GM12873 (cell line): ENCODE measurements at regions not wholly inside any gene's neighbourhood (a gene's known extent, or its start where the extent isn't known, plus 50 kb on each side); places are given as distances from the start of the nearest gene placed in this dataset.

Experiments
- CTCF ChIP-seq: IDR thresholded peaks from 2 replicates; pipeline ENCODE4 v1.5.1; 2012; ENCODE audit warnings: low read depth, mild to moderate bottlenecking, moderate library complexity, low read length, control low read depth; ENCODE audit not compliant: insufficient read depth; ENCODE audit errors: missing control alignments

DNA sequence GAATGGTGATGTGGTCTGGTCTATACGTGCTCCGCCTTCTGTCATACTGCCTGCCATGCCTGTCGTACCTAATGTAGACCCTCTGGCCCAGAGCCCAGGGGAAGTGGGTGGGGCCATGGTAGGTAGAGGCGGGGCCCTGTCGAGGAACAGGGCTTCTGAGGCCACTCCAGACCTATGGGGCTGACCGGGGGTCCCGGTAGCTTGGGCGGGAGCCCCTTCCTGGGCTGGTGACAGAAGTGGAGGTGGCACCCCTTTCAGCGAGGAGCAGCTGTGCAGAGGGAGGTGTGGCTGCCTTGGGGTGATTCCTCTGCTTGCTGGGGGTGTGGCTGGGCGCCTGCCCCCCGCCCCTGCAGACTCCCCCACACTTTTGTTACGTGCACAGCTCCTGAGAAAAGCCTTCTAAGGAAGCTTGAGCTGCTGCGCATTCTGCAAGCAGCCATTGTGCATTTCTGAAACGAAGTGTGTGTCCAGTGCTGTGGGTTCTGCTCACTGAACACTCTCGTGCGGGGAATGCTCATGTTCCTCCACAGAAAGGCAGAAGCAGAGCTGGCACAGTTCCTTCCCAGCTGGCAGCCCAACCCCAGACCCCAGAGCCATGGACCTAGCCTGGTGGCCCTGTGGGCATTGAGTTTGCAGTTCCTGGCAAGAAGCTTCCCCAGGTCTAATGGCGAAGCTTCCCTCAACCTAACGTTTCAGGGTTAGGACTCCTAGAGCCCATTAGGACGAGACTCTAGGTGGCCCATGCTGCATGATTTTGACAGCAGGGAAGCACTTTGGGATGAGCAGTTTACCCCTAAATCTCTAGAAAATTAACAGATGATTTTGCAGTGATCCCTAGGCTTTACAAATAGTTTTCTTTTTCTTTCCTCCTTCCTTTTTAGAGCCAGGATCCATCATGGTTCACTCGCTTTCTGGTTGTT lies 72.7 kb upstream of the HGFAC start:
- TF ChIP-seq CTCF, result no peak

DNA sequence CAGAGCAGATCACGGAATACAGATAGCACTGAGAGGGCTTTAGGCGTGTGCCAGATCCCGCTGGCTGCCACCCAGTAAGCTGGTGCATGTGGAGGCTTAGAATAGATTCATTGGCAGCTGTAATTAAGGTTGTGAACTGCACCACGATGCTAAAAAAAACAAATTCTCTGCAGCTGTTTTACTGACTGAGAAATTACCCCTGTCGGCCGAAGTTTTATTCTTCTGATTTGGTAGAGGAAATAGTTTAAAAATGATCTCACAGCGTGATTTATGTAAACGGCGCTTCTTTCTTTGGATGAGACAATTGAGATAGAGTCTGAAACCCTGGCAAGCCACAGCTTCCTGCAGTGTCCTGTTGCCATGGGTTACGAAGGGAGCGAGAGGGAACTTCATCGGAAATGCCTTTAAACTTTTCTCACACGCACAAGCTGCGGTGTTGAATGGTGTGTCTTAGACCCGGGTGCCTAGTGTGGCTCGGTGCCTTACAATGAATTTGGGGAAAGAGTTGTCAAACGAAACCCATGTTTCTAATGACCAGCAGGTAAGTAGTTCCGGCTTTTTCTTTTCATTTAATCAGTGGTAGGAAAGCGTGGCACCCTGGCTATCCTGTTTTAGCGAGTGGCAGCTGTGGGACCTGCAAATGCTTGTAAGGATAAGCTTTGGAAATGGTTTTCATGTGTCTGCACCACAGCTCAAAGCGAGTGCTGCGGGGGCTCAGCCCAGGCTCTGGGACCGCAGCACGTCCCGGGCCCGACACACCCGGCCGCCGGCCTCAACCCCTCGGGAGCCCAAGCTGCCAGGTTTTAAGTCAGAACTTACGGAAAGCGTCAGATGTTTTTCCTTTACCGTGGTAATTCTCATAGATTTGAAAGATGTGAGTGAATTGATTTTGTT lies 71.7 kb upstream of the HGFAC start:
- no peak for TF ChIP-seq CTCF

DNA sequence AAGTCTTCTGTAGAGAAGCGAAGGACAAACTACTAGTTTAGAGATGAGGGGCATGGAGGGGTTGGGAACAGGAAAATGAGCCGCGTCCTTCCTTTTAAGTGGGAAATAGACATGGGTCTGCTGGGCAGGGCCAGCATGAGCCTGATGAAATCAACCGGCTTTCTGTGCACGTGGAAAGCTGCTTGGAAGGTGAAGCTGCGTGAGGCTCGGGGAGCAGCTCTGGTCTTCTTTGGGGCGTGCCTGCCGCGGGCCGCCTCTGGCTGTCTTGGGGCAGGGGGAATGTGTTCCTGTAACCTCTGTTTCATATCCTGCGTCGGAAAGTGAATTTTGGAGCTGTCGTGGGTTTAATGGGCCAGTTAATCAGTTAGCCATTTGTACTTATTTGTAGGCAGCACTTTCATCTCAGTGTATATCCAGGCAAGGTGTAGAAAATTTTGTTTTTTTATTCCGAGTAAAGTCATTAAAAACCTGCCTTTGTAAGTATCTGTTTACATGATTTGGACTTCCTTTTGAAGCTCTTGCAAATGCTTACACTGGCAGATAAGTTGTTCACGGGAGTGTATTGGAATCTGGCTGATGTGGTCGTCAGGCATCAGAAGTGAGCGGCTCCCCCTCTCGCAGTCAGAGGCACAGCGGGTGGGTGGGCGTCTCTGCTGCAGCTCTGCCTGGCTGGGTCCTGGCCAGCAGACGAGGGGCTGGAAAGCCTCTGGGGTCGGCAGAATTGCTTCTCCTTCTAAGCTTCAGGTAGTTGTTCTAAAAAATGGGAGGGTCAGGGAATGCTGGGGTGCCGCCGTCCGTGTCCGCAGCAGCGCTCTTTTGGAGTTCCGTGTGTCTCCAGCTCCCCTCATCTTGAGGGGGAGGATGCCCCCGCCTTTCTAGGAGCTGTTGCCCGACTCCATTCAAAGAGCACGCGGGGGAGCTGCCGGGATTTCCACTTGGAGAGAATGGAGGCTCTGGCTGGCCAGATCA lies 70.5 kb upstream of the HGFAC start:
- TF ChIP-seq CTCF, result no peak

GRCh38 chr4:3372264-3372932 lies 69.4 kb upstream of the HGFAC start:
- TF ChIP-seq CTCF, result no peak

DNA sequence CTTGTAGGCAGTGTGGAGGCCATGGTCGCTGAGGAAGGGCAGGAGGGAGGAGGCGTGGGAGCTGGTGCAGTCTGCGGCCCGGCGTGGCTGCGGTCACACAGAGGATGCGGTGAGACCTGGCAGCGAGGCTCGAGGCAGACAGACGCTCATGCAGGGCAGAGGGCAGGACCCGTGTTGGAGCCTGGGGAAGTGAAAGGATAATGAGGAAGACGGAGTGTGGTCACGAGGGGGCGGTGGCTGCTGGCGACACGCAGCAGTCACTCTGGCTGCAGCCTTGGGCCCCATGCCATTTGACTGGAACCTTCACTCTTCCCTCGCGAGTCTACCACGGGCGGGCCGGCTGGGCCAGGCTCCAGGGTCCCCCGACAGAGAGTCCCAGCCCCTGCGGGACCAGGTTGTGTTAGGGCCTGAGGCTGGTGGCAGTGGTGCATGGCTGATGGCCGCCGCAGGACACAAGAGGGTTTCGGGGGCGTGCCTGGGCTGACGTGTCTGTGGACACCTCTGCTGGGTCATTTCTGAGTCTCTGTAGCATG lies 68.8 kb upstream of the HGFAC start:
- TF ChIP-seq CTCF, result no peak

- no peak for TF ChIP-seq CTCF
These were observed 68.3 kb upstream of the HGFAC start for GRCh38 chr4:3373468-3373867.
